Activated CD8-positive, alpha-beta memory T cell treated with anti-CD3 and anti-CD28 coated beads for 4 hours (primary cell): ENCODE measurements at regions not wholly inside any gene's neighbourhood (a gene's known extent, or its start where the extent isn't known, plus 50 kb on each side); places are given as distances from the start of the nearest gene placed in this dataset.

Experiments used
- DNase-seq, 2 donors: peaks; one replicate each; pipeline ENCODE4 v3.0.0-alpha.2; 2020; ENCODE audit warnings: low read depth in 2 of 2

- DNase-seq = no peak
Measured at GRCh38 chr5:158303883-158304282, 444.9 kb upstream of the CLINT1 start.

DNA sequence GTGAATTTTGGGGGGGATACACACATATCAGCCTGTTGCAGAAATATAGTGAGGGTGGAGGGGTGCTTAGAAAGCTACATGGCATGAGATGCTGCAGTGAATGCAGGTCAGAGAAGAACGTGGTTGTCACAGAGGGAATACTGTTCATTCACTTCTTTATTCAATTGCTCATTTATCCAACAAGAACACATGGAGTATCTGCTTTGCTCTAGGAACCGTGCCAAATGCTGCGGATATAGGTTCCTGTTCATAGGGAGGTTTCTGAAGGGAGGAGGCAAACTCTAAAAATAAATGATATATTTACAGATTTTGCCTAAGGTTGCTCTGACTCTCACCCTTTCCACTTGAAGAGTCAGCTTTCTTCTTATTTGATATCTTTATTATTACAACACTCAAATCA is 444.3 kb upstream of the CLINT1 start:
- no peak for DNase-seq

DNA sequence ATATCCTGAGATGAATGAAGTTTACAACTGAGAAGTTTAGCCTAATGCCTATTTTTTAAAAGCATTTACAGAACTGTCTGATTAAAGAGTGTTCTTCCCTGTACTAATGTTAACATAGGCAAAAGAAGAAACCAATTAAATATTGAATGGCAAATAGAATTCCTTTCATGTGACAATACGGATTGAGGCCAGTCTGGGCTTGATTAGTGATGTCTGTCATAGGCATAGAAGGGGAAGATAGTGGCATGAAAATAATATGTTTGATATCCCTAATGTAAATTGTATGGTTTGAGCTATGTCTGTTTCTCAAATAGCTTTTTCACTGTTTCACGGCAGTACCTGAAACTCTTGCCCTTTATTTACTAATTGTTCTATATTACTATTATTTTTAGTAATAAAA is 443.1 kb upstream of the CLINT1 start:
- no peak for DNase-seq

- no peak for DNase-seq
Measured at GRCh38 chr5:158301186-158301585, 442.2 kb upstream of the CLINT1 start.

- DNase-seq = no peak
Measured at GRCh38 chr5:158300256-158300655, 441.3 kb upstream of the CLINT1 start.

DNA sequence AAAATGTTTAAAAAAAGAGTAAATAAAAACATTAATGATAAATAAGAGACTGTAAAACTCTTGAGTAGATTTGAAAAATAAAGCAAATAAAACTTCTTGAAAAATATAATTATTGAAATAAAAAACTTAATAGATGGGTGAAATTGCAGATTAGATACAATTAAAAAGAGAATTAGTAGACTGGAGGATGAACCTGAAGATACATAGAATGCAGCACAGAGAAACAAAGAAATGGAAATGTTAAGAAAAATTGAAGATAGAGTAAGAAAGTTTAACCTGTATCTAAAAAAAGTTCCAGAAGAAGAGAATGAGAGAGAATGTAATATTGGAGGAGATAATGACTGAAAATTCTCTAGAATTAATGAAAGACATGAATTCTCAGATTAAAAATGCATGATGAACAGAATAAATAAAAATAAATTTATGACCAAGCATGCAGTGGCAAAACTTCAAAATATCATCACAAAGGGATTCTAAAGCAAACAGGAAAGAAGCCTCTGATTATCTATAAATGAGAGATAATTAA is 438.1 kb upstream of the CLINT1 start:
- DNase-seq = no peak

GRCh38 chr5:158294701-158295100 is 435.8 kb upstream of the CLINT1 start:
- no peak for DNase-seq

- no peak for DNase-seq
Measured at GRCh38 chr5:158292981-158293380, 434.0 kb upstream of the CLINT1 start.

DNA sequence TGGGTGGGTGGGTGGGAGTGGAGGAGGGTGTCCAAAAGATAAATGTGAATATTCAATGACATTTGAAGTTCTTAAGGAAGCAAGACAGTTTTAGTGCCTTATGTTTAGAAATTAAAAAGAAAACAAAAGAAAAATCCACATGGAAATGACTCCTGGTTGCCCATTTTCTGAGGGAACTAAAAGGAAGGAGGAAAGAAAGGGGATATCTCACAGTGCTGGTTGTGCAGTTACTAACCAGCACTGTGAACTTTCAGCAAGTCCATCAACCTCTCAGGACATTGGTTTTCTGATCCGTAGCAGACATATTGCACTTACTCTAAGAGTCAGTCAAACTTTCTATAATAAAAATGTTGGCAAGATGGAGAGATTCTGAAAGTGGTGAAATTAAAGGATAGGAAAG is 431.0 kb upstream of the CLINT1 start:
- DNase-seq = no peak

DNA sequence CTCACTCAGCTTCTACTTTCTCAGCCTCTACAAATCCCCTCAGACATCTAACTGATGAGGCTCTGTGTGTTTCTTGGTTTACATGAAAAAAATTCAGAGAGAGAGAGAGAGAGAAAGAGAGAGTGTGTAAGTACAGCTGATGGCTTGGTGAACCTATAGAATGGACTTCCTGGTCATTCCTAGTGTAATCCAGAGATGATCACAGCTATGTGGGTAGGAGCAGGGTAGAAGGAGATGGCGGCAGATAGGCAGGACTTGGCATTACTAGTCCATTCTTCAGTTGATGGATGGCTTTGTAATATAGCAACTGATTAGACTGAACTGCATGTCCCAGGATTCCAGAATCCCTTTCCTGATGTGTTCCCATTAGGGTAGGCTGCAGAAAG is 429.3 kb upstream of the CLINT1 start:
- DNase-seq = no peak

DNA sequence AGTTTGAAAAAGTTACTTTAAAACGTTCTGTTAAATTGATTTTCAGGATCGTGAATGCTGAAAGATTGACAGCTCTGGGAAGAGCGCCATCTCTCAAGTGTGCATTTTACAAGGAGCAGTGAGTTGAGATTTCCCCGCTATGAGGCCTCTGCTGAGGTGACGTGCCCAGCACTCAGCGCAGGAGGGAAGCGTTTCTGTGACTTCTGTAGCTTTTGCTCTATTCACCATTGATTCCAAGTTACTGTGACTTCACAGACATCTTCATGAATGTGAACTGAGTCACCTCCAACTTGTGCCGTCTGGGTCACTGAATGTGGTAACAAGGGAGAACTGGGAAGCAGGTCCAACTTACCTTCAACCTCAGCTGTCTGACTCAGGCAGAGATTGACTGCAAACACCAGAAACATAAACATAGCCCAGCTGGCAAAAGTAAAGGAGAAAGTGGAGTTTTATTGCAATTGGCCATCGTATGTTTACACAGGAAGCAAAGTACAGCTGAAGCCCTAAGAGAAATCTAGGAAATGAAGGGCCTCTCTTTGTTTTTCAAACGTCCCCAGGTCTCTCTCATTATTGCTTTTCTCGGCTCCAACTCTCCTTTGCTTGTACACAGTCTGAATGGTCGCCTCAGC is 428.8 kb upstream of the CLINT1 start:
- DNase-seq = no peak

DNA sequence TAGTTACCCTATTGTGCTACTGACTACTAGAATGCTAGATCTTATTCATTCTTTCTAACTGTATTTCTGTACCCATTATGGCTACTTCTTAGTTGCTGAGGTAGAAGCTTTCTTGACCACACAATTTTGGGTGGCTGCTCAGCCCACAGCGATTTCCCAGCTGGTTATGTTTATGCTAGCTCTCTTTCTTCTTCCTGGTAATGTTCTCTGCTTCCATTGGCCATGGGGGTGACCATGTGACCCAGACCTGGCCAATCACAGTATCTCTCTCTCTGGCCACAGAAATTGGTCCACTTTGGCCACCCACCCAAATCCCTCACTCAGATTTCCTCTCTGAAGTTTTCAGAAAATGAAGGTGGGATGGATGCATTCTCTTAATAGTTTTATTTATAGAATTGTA is 427.9 kb upstream of the CLINT1 start:
- DNase-seq = no peak

GRCh38 chr5:158285698-158286097 is 426.8 kb upstream of the CLINT1 start:
- DNase-seq = no peak

GRCh38 chr5:158284242-158284641 is 425.3 kb upstream of the CLINT1 start:
- no peak for DNase-seq

DNA sequence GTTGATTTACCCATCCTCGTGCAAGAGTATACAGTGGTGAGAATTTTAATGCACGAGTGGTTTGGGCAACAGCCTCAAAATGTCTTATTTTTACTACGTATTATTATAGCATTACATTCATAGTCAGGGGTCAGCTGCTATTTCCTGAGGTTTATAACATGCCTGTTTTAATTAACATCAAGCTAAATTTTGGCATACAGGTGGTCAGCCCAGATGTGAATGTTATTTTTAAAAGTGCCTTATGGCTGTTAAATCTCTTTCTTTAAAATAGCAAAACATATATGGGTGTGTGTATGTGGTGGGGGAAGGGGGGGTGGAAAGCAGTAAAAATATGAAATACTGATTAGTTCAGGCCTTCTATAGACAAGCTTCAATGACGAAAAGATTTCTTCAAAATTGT is 424.5 kb upstream of the CLINT1 start:
- DNase-seq = no peak

GRCh38 chr5:158278216-158278925 is 419.4 kb upstream of the CLINT1 start:
- DNase-seq = no peak

GRCh38 chr5:158277276-158277675 is 418.3 kb upstream of the CLINT1 start:
- DNase-seq = no peak

- DNase-seq = no peak
Measured at GRCh38 chr5:158276692-158277091, 417.7 kb upstream of the CLINT1 start.

- no peak for DNase-seq
Measured at GRCh38 chr5:158275511-158275910, 416.6 kb upstream of the CLINT1 start.

DNA sequence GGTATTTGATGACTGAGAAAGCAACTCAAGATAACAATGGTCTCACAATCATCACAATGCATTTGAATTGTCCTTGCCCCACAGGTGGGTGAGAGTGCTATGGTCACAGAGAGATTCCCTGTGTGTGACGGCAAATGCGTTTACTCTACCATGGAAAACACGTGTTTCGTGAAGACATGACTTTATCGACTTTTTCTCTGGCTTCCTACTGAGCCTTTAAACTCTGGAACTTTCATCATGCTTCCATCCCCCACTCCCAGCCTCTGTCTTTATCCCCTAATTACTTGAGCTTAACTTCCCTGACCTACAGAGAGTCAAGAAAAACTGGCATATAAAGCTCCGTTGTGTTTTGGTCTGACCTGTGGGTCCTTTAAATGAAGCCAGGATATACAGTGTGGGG is 414.1 kb upstream of the CLINT1 start:
- no peak for DNase-seq

GRCh38 chr5:158272409-158272808 is 413.5 kb upstream of the CLINT1 start:
- no peak for DNase-seq

DNA sequence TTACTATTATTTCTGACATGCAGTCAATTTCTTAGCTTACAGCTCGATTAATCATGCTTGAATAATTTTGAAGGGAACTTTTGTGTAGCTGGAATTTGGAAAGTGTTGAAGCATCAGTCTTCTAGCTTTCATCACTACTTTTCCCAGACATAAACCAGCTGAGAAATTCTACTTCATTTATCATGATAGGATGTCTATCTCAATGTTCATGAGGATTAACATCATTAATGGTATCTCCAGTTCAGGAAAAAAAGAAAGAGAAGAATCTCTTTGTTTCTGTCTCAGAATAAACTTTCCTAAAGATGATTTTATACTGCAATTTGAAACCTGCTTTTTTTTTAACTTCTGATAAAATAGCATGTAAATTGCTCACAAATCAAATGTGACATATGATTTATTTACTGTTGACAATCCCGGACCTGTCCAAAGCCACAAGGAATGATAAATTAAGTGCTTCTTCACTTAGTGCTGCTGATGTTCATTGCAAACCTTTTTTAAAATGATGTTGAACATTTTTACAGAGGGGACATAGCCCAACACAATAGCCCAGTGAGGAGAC is 412.1 kb upstream of the CLINT1 start:
- no peak for DNase-seq

DNA sequence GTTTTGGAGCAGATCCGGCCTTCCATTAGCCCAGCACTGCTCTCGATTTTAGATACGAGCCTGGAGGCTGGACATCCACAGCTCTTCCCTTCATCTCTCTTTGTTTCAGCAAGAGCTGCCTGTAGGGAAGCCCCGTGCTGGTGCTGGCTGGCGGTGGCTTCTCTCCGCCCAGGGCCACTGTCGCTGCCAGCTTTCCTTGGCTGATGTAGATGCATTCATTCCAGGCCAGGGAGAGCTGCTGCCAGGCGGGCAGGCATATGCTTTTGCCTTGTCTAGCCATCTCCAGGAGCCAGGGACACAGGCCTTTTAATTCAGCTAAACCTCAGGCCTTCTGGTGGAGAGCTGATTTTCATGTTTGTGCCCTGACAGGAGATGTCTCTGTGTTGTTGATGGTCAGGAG is 409.3 kb upstream of the CLINT1 start:
- DNase-seq = no peak
